ENCODE measurements at regions not wholly inside any gene's neighbourhood (a gene's known extent, or its start where the extent isn't known, plus 50 kb on each side); places are given as distances from the start of the nearest gene placed in this dataset.

DNA sequence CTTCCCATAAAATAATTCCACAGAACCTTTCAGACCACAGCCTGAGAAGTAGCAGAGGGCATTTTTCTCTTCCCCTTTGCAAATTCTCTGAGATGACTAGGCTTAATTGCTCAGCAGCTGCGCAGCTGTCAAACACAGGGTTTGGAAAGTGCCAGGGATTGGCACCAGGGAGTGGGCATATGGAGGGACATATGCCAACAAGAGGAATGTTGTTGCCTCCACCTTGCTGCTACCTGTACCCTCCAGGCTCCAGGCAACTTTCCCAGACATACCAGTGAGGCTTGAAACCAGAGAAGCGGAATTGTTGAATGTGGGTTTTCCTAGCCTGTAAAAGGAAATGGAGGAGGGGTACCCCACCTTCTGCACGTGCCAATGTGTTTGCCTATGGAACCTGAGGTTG is 256.2 kb upstream of the GPR101 start:
- H3K4me1 ChIP-seq (ENCODE audit: low read depth), result no peaks in the 10 kb centered on the region
- DNase-seq (no peak), ATAC-seq (no peak)
- H3K9me3 ChIP-seq, result no peaks in the 10 kb centered on the region
- no peak for TF ChIP-seq CTCF (IDR thresholded peaks at IDR 0.05)
- no peaks in the 10 kb centered on the region for H3K36me3 ChIP-seq (ENCODE audit: low read depth)
- intact Hi-C loops (cut with DNase I, micrococcal nuclease), result no loop called here
- H3K4me3 ChIP-seq, result no peak overlapping the region

DNA sequence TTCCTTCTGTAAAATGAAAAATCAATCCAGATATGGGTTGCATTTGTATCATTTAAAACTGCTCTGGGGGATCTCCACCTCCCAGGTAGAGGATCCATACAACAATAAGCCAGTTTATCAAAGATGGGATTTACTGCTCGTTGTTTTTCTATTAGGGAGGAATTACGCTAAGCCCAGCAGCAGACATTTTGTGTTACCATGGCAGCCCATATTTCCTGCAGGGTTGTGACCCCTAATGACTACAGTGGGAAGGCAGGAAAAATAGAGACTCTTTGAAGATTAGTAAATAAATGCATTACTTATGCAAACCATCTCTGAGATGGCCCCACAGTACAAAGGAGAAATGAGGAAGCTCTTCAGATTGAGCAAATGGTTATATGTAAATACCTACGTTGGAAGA is 253.4 kb upstream of the GPR101 start:
- intact Hi-C loops (cut with DNase I, micrococcal nuclease), result no loop called here
- Histone ChIP-seq H3K4me1 (ENCODE audit: low read depth) (no peaks in the 10 kb centered on the region), H3K36me3 (ENCODE audit: low read depth) (no peaks in the 10 kb centered on the region), H3K9me3 (no peaks in the 10 kb centered on the region), H3K4me3 (no peak overlapping the region)
- DNase-seq, result no peak
- no peak for TF ChIP-seq CTCF (IDR thresholded peaks at IDR 0.05)
- ATAC-seq, result no peak

DNA sequence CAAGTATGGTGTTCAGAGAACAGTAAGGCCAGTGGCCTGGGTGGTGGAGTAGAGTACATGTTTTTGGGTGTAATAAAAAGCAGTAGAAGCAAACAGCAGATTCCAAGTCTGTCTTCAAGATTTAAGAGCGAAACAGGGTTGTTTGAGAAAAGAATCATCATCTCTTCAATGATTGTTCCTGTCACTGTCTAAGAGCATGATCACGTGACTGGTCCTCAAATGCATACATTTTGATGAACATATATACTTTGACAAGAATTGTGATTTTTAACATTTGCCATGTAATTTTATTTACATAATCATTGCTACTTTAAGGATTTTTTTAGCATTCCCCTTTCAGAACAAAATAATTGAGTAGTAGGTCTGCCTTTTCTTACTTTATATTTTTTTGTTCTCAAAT is 252.6 kb upstream of the GPR101 start:
- no peak for TF ChIP-seq CTCF (IDR thresholded peaks at IDR 0.05)
- intact Hi-C loops (cut with DNase I, micrococcal nuclease), result no loop called here
- no peak for ATAC-seq

GRCh38 chrX:137278825-137279224 is 245.0 kb upstream of the GPR101 start:
- Histone ChIP-seq H3K4me3 (no peak overlapping the region), H3K4me1 (ENCODE audit: low read depth) (no peaks in the 10 kb centered on the region), H3K9me3 (no peaks in the 10 kb centered on the region), H3K36me3 (ENCODE audit: low read depth) (no peaks in the 10 kb centered on the region)
- TF ChIP-seq CTCF (IDR thresholded peaks at IDR 0.05), result no peak
- intact Hi-C loops (cut with DNase I, micrococcal nuclease), result no loop called here
- DNase-seq (no peak), ATAC-seq (no peak)

More for the DNA sequence above, 252.6 kb upstream of the GPR101 start:
- Histone ChIP-seq H3K36me3 (ENCODE audit: low read depth) (no peaks in the 10 kb centered on the region), H3K4me3 (no peak overlapping the region), H3K4me1 (ENCODE audit: low read depth) (no peaks in the 10 kb centered on the region), H3K9me3 (no peaks in the 10 kb centered on the region)
- DNase-seq, result no peak

DNA sequence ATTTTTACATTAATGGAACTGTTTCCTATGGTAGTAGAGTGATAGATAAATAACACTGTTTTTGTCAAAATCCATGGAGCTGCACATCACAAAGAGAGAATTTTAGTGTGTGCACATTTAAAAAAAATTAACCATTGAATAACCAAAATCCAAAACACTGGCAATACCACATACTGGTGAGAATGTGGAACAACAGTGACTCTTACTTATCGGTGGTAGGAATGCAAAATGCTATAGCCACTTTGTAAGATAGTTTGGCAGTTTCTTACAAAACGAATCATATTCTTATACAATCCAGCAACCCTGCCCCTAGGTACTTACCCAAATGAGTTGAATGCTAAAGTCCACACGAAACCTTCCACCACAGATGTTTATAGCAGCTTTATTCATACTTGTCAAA is 229.6 kb upstream of the GPR101 start:
- H3K36me3 ChIP-seq (ENCODE audit: low read depth), result no peaks in the 10 kb centered on the region
- ATAC-seq, result no peak
- H3K9me3 ChIP-seq, result no peaks in the 10 kb centered on the region
- DNase-seq, result no peak
- H3K4me3 ChIP-seq, result no peak overlapping the region
- no peak for TF ChIP-seq CTCF (IDR thresholded peaks at IDR 0.05)
- no peaks in the 10 kb centered on the region for H3K4me1 ChIP-seq (ENCODE audit: low read depth)
- intact Hi-C loops (cut with DNase I, micrococcal nuclease), result no loop called here

DNA sequence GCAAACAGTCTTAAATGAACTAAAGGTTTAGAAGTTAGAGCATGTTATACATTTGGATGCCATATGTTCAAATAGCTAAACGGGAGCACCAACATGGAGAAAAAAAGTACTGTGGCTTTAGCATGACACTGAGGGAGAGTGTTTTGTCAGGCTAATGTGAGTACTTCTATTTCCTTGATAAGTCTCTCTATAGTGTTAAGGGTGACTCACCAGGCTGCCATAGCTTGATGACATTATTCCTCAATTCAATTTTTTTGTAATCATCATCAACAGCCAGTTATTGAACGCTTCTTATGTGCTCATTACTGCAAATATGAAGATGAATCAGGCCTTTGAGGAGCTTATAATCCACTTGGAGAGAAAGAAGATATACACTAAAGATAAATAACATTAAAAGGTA is 211.4 kb upstream of the GPR101 start:
- no peaks in the 10 kb centered on the region for H3K36me3 ChIP-seq (ENCODE audit: low read depth)
- no peak for ATAC-seq
- no peaks in the 10 kb centered on the region for H3K9me3 ChIP-seq
- intact Hi-C loops (cut with DNase I, micrococcal nuclease), result no loop called here
- H3K4me3 ChIP-seq, result no peak overlapping the region
- no peaks in the 10 kb centered on the region for H3K4me1 ChIP-seq (ENCODE audit: low read depth)
- no peak for TF ChIP-seq CTCF (IDR thresholded peaks at IDR 0.05)
- DNase-seq, result no peak
